Gastroesophageal sphincter (tissue), 3 donors: ENCODE measurements at regions not wholly inside any gene's neighbourhood (a gene's known extent, or its start where the extent isn't known, plus 50 kb on each side); places are given as distances from the start of the nearest gene placed in this dataset.

Experiments used
- CTCF ChIP-seq, 4 experiments: fragments of 200-600 bp in 2 of 4; fragments of 450-650 bp in 2 of 4; sonication (generic) in 1 of 4; IDR thresholded peaks; one replicate each; pipeline ENCODE4 v1.5.1; 2017 to 2019; ENCODE audit warnings: antibody characterized with exemption in 4 of 4, mild to moderate bottlenecking in 2 of 4, moderate library complexity in 2 of 4
- POLR2A ChIP-seq, 2 donors: fragments of 450-650 bp; IDR thresholded peaks; one replicate each; pipeline ENCODE4 v1.6.1; 2017; ENCODE audit warnings: antibody characterized with exemption in 2 of 2, mild to moderate bottlenecking in 2 of 2, moderate library complexity in 1 of 2
- POLR2AphosphoS5 ChIP-seq: sonication (generic); formaldehyde crosslinking; IDR thresholded peaks from one replicate; pipeline ENCODE4 v1.6.1; 2017; ENCODE audit warnings: antibody characterized with exemption

- TF ChIP-seq CTCF (IDR thresholded peaks at IDR 0.05) (no peak), POLR2AphosphoS5 (no peak), POLR2A (IDR thresholded peaks at IDR 0.05) (no peak)
These were observed 311.3 kb downstream of the TUSC1 start for GRCh38 chr9:25366906-25367305.
